Fibroblast of skin of scalp (primary cell): ENCODE measurements at regions not wholly inside any gene's neighbourhood (a gene's known extent, or its start where the extent isn't known, plus 50 kb on each side); places are given as distances from the start of the nearest gene placed in this dataset.
A peak's percentile ranks its signal among the peaks of the same experiment; 100 is the strongest.
"Not testable (repeated sequence)": the region's sequence is repeated elsewhere in the genome, so short reads cannot be mapped to it uniquely, and the experiment has no call there.

ENCODE experiments used
- DNase-seq: peaks from one replicate; pipeline ENCODE4 v3.0.0-alpha.2; 2013

DNA sequence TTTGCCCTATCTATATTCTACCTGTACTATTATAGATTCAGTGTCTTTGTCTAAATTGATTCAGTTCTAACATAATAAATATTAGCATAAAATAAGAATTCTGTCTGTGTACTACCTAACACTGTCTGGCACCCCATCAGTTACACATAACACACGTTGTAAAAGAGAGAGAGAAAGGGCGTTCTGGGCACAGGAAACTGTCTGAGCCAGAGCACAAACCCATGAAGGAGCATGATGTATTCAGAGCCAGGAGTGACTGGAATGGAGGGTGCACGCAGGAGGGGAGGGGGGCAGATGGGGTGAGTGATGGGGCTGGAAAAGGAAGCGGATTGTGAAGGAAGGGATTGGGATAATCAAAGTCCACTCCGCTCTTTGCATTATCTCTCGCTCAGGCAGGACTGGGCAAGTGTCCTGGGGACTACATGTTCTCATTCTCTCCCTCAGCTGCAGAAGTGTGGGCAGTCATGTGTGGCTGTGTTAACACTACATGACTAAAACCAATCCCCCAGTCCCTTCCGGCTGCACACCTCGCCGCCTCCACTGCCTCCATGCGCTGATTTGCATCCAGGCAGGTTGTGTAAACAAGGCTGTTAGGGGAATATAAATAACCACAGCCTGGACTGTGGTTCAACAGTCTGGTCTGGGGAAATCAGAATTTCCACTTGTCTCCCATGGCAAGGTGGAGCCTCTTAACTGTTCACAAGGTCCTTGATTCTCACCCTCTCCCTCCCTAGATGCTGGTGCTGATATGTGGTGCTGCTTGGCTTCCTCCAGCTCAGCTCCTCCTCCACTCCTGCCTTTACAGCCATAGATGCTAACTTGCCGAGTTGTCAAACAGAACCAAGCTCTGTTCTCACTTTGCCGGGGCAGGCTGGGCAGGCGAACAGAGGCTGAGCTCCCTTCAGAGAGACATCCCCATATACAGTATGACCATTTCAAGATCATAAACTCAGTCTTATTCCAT, 367.5 kb upstream of the BRINP1 start:
- no peak for DNase-seq

DNA sequence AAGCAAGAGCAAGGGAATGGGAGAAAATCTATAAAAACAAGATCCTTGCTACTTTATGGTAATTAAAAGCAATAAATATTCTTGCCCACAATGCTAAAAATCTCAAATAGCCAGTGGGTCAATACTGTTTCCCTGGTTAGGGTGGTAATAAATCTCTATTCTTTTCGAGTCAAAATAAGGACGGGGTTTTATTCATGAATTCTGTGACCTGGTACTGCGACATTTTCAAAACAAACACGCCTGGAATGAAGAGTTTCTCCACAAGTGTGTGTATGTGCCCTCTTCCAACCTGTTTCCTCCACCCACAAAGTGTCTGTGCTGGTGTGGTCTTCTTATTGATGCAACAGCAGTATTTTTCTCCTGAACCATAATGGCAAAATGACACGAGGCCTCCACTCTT, 358.8 kb upstream of the BRINP1 start:
- no peak for DNase-seq

DNA sequence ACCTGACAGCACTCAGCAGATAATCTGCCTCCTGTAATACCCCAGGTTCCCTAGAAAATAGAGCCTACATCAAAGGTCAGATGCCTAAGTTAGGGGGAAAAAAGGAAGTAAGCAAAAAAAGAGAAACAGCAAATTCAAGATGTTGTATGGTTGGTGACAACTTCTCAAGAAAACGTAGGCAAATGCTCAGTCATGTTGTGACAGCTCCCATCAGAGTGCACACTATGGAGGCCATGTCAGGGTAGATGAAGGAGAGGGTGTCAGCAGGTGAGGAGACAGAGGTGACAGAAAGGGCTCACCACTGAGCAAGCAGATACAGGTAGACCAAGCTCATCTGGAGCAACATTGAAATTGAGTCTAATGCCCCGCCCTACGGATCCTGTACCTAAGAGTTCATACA, 356.8 kb upstream of the BRINP1 start:
- DNase-seq = no peak

DNA sequence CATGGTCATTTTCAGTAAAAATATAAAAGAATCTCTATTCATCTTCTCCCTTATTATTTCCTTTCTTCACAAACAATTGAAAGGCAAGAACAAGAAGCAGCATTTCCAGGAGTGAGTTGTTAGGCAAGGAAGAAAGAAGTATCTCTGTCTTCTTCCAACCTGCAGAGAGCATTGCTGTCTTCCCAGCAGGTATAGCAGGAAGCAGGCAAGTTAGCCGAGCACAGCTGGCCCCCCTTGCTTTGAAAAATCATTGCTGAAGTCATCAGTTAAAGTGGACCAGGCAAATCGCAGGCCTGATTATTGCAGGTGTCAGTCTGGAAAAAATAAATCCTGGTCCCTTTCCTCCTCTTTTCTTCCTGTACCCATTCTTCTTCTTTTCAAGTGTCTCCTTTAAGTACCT, 353.1 kb upstream of the BRINP1 start:
- DNase-seq = no peak

DNA sequence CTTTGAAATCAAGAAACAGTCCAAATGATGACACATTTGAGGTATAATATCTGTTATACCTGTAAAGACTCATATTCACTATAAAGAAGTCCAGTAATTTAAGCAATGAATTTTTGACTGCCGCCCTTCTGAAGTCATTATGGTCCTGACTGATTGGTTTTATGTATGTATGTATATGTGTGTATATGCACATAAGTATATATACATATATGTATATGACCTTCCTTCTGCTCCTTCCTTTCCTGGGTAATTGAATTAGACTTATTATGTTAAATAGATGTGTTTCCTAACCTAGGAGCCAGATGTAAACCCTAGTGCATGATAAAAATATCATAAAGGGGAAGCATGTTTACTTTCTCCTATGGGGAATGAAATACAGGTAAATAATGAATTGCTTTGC, 343.1 kb upstream of the BRINP1 start:
- no peak for DNase-seq

DNA sequence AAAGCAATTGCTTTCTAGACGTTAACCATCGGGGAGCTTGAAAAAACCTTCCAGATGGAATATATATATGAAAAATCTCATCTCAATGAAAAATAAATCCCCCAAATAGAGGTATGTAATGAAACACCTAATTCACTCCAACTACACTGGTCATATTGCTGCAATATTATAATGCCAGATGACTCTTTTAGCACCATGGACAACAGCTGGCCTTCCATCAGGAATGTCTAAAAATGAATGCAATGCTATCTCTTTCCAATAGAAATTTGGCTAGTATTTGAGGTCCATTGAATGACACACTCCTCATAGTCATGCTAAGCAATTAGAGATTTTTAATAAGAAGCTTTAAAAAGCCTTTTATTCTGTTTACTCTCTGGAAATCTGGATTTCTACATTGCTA, 340.2 kb upstream of the BRINP1 start:
- no peak for DNase-seq

DNA sequence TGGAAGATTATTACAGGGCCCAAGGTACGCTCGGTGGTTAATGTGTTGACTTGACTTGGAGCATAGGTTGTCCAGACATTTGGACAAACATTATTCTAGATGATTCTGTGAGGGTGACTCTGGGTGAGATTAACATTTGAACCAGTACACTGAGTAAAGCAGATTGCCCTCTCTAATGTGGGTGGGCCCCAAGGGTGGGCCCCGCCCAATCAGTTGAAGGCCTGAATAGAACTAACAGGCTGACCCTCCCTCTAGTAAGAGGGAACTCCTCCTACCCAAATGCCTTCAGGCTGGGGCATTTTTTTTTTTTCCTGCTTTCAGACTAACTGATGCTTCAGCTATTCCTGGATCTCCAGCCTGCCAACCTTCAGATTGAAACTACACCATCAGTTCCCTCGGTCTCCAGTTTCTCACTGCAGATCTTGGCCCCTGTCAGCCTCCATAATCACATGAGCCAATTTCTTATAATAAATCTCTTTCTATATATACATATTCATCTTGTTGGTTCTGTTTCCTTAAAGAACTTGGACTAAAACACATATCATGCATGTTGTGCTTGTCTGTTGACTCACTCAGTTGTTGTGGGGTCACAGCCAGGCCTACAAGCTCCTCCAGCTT, 338.1 kb upstream of the BRINP1 start:
- no peak for DNase-seq

DNA sequence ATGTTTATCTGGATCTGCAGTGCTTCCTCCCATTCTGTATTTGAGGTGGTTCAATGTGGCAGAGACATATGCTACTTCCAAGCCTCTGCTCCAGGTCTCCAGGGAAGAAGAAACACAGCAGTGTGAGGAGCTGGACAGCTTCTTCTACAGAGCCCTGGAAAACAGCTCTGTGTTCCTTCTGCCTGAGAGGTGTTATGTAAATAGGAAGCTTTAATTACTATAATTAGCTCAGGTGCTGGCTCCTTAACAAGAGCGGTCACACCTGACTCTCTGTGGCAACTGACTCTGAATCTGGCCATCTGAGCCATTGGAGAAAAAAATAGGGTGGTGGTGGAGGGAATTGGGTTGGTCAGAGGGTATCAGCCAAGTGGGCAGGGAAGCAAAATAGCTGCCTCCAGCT, 332.4 kb upstream of the BRINP1 start:
- no peak for DNase-seq

DNA sequence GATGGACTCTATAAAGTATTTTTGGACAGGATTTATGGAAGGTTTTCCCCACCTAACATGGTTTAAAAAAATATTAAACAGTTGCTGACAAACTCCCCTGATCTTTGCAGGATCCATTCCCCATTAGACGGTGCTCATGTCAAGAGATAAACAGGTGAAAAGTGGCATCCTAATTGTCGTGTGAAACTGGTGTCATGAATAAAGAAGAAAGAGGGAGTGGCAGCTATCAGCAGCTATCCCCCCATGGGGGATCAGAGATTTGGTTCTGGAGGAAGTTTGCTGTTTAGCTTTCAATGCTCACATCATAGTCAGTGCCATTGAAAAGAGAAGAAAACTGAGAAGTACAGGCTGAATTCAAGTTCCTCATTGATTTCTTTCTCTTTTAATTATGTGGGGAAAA, 329.3 kb upstream of the BRINP1 start:
- DNase-seq = no peak

DNA sequence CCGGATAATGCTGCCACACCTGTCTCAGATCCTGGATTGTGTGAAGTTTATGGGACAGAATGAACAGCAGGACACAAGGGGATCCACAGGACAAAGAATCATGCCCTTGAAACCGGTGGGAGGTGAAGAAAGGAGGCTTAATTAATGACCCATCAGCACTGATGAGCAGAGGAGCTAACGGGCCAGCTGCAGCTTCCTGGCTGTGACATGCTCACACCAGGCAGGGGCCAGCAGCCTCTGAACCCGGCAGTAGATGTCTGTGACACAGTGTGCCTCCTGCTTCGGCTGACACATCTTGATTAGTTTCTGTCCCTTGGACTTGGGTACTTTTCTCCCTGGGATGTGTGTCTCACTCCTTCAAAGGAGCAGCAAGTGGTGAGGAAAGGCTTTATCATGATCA, 328.8 kb upstream of the BRINP1 start:
- no peak for DNase-seq

DNA sequence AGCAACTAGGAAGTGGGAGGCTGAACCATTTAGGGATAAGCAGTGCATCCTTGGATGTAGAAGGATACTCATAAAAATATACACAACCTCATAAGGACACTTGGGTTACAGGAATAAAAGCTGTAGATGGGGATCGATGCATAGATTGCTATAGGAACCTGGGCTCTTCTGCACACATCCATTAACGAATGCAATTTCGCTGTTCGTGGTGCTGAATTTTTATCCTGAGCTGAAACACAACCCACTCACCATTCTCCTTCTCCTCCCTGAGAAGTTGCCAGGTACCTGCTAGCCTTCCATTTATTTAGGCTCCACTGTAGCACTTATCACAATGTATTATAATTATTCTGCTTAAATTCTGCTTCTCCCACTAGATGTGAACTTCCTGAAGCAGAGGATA, 320.6 kb upstream of the BRINP1 start:
- DNase-seq = no peak

DNA sequence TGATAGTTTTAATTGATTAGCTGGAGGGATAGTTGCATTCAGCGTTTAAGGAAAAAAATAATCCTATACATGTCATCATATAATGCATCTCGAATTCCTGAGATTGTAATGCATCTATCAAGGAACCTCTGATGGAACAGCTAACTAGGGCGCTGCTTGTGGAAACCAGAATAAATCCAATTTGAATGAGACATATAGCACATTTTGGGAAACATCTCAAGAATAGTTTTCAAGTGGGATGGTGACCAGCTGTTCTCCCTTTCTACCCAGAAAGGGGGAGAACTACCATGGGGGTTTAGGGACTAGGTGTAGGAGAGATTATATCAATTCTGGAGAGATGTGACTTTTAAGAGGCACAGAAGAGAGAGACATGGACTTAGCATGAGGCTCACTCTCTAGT, 319.3 kb upstream of the BRINP1 start:
- DNase-seq = no peak

DNA sequence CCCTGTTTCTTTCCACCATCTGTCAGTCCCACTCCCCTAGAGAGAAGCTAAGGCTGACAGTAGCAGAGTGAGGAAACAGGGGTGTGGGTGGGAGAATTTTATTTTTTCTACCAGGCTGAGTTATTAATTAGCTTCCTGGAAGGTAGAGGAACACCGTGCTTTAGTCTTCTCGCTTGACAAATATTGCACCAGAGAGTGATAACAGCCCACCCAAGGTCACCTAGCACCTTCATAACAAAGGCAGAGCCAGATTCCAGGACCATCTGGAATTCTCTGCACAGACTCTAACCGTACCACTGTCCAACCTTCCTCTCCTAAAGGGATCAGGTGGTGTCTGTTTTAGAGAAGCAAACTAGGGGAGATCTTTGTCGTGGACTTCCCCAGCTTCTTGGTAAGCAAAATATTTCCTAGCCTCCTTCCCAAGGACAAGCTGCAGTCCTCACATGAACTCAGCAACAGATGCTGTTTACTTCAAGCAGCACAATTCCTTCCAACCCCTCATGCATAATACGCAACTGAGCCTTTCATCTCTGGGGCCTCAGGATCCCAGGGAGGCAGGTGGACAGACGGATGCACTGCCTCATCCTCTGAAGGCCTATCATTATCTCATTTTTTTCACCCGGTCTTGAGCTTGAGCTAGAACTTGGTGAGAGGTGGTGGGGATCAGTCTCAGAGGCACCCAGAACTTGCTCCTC, 308.7 kb upstream of the BRINP1 start:
- DNase-seq = no peak

DNA sequence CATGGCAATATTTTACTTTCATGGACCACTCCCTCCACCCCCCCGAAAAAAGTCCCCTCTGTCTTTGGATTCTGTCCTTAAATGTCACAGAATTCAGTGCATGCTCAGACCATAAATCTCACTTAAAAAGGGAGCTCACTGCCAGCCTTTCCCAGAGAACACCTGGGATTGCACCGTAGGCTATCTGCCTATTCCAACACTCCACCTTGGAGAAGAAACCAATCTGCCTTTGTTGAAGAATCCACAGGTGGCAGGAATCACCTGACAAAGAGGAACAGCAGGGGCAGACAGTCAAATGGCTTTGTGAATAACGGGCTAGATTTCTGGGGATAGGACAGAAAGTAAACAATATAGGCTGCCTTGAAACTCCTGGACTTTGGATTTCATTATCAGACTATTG, 306.7 kb upstream of the BRINP1 start:
- no peak for DNase-seq

DNA sequence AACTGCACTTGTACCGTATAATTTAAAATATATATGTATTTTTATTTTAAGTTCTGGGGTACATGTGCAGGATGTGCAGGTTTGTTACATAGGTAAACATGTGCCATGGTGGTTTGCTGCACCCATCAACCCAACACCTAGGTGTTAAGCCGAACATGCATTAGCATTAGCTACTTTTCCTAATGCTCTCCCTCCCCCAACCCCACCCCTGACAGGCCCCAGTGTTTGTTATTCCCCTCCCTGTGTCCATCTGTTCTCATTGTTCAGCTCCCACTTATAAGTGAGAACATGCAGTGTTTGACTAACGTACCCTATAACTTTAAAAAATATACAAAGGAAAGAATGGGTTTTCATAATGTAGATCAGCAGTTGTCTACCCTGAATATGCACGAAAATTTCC, 303.5 kb upstream of the BRINP1 start:
- DNase-seq = not testable (repeated sequence)

DNA sequence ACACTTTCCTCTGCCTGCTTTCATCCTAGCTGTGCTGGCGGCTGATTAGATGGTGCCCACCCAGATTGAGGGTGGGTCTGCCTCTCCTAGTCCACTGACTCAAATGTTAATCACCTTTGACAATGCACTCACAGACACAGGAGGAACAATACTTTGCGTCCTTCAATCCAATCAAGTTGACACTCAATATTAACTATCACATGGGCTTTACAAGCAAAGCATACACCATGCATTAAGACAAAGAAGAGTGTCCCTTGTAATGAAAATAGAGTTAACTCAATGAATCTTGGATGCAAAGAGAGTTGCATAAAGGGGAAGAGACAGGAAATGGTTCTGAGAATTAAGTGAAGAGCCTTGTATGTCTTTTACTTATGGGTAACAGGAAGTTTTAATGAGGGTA, 298.7 kb upstream of the BRINP1 start:
- no peak for DNase-seq

DNA sequence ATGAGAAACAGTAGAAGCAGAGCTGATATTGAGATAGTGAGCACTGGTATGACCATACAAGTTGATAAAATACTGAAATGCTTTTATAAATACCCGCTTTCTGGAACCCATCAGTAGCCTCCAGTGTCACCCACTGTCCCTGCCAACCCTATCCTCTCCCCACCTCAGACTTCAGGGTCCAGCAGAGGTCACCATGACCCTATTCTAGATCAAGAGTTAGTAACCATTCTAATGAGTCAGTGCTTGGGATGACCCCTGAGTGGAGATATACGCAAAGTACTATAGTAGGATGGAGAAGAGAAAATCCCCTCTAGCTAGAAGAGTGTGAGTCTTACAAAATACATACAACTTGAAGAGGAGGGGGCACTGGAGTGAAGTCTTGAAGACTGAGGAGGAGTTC, 297.9 kb upstream of the BRINP1 start:
- no peak for DNase-seq

DNA sequence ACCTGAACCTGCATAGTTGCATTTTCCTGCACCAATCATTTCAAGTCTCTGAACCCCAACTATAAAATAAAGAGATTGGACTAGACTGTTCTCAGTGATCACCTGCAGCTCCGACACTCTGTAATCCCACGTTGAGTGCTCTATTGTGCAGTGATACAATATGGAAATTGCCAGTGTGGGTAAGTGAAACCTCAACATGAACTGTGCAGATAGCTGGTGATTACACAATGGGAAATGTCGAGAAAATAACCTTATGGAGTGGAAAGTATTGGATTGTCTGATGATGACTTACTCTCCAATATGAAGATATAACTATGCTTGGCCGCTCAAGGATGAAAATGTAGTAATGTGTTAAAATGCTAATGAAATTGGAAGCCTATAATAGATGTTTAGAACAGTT, 293.1 kb upstream of the BRINP1 start:
- no peak for DNase-seq

DNA sequence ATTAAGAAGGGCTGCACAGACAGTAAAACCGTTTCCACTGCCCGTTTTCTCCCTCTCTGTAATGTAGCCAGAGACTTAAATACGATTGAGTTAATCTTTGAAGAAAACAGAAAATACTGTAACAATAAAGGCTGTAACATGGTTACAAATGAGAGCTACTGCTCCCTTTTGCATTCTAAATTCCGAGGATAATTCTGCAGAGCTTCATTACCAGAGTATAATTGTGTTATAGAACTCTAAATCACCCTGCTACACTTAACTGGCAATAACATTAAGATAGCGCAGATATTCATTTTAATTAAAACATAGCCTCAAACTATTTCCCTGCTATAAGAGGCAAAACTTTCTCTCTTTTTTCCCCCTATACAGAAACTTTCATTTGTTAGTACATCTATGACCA, 283.7 kb upstream of the BRINP1 start:
- DNase-seq = no peak

DNA sequence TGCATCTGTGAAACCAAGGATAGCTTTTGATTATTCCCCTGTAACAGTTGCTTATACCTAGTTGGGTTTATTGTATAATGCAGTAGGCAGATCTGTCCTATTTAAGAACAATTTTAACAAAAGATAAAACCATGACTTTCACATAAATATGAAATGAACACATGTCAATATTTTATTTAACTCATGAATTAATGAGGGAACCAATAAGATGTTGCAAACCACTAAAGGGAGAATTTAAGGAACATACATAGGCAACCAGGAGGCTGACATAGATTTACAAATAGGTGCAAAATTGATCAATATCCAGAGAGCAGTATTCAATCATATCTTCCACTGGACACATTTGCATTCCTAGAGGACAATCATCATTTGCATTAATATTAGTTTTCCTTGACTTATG, 280.0 kb upstream of the BRINP1 start:
- no peak for DNase-seq

DNA sequence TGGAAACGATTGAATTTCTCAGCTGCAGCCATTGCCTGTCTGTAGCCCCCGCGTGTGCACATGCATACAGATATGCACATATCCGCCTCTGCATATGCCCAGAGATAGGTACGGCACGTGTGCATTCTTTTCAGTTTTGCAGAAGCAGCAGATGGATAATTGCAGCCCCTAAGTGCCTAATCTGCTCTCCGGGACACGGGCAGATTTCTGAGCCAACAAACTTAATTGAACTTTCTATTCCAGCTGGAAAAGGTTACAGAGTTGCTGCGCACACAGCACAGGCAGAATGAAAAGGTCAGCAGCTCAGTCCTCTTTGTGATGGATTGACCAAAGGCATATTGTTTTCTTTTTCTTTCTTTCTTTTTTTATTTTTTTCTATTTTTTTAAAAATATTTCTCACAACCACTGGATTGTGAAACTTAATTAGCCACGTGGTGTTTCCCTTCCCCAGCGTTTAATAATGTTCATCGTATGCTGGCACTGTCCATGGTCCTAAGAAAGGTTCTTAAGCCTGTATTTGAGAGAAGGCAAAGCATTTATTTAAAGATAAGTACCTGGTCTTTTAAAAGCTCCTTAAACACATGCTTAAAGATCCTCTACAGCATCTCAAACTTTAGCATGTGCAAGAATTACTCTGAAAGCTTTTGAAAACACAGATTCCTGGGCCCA, 270.2 kb upstream of the BRINP1 start:
- DNase-seq = peak; percentile 4

DNA sequence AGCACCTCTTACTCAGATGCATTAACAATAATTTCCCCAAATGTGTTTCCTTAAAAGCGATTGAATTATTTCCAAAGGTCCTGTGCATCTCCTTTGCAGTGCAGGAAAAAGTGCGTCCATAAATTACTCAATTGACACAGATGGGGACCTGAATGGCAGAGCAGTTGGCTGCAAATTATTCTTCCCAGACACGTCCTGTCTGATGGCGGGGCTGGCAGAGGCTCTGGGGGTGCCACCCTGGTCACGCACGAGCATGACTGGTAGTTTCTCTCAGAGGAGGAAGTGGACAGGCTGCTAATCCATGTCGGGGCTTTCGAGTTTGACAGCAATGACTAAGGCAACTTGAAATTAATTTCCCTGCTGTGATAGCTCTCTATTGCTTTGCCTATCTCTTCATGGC, 264.8 kb upstream of the BRINP1 start:
- no peak for DNase-seq

DNA sequence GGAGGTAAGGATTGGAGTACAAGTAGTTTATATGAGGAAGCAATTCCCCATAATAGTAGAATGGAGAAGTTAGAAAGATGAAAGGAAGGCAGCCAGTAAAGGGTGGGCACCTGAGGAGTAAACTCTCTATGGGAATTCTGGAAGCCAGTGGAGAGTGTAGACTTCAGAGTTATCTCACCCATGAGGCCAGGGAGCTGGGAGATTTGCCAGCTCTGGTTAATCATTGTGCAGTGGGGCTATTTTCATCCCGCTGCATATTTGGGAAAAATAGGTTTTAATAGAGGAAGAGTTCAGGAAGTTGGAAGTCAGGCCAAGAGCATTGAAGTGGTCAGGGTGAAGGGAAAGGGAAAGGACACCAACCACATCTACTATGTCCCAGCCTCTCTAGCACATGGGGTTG, 242.3 kb upstream of the BRINP1 start:
- no peak for DNase-seq
